ENCODE measurements at regions not wholly inside any gene's neighbourhood (a gene's known extent, or its start where the extent isn't known, plus 50 kb on each side); places are given as distances from the start of the nearest gene placed in this dataset.
"Not testable (repeated sequence)": the region's sequence is repeated elsewhere in the genome, so short reads cannot be mapped to it uniquely, and the experiment has no call there.

DNA sequence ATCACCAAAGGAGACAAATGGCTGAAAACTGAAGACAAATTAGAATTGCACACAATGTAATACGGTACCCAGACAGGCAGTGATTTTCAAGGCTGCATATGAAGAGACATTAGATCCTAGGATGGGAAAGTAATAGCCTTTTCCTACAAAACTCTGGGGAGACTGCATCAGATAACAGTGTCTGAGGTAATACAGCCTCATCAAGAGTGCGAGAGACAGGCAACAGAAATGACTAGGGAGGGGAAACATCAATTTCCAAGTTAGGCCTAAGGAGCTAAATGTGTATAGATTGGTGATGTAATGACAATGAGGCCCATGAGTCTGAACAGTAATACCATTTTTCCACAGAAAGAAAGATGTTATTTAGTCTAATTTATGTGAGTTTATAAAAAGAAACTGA, 200.3 kb downstream of the HTR1B start:
- FAIRE-seq = no peak
- dilution Hi-C loops (cut with MboI; ENCODE audit: extremely low pct_ligation_motif_present, low sequenced_read_pairs) = no loop called here

DNA sequence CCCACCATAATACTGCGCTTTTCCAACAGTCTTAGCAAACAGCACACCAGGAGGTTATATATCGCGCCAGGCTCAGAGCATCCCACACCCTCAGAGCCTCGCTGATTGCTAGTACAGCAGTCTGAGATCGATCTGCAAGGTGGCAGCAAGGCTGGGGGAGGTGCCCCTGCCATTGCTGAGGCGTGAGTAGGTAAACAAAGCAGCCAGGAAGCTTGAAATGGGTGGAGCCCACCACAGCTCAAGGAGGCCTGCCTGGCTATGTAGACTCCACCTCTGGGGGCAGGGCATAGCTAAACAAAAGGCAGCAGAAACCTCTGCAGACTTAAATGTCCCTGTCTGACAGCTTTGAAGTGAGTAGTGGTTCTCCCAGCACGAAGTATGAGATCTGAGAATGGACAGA, 211.5 kb downstream of the HTR1B start:
- DNase-seq (ENCODE audit: low read depth, low spot score); H3K79me2 ChIP-seq (ENCODE audit: control insufficient read depth, insufficient read depth, low read length); H3K4me3 ChIP-seq (ENCODE audit: control insufficient read depth in 2 of 3, extremely low read depth in 1 of 3, insufficient read depth in 2 of 3, low read depth in 1 of 3, low read length in 3 of 3); H3K9ac ChIP-seq (ENCODE audit: control insufficient read depth, extremely low read depth, insufficient read depth, low read length); H4K20me1 ChIP-seq (ENCODE audit: control insufficient read depth, extremely low read depth, insufficient read depth, low read length); H3K4me2 ChIP-seq (ENCODE audit: control insufficient read depth, extremely low read depth, insufficient read depth, low read depth, low read length); H3K4me1 ChIP-seq (ENCODE audit: control insufficient read depth, extremely low read depth, insufficient read depth, low read length); H2AFZ ChIP-seq (ENCODE audit: control insufficient read depth, low read length); FAIRE-seq; H3K27ac ChIP-seq (ENCODE audit: control insufficient read depth, insufficient read depth, low read length); dilution Hi-C loops (cut with MboI; ENCODE audit: extremely low pct_ligation_motif_present, low sequenced_read_pairs); H3K36me3 ChIP-seq (ENCODE audit: control insufficient read depth in 2 of 2, extremely low read depth in 1 of 2, insufficient read depth in 2 of 2, low read length in 2 of 2); H3K9me3 ChIP-seq (ENCODE audit: control insufficient read depth, low read depth, low read length); H3K9me1 ChIP-seq (ENCODE audit: control insufficient read depth, extremely low read depth, insufficient read depth, low read length); H3K27me3 ChIP-seq (ENCODE audit: control insufficient read depth, extremely low read depth, insufficient read depth, low read length): not testable (repeated sequence)

More for the DNA sequence above, 200.3 kb downstream of the HTR1B start:
- no peaks in the 10 kb centered on the region for H3K27me3 ChIP-seq (ENCODE audit: control insufficient read depth, extremely low read depth, insufficient read depth, low read length)
- no peaks in the 10 kb centered on the region for H3K36me3 ChIP-seq (ENCODE audit: control insufficient read depth in 2 of 2, extremely low read depth in 1 of 2, insufficient read depth in 2 of 2, low read length in 2 of 2)
- H3K9me1 ChIP-seq (ENCODE audit: control insufficient read depth, extremely low read depth, insufficient read depth, low read length) = no peaks in the 10 kb centered on the region
- peaks cover 3% of the 10 kb centered on the region for H3K4me1 ChIP-seq (ENCODE audit: control insufficient read depth, extremely low read depth, insufficient read depth, low read length)
- TF ChIP-seq CTCF (optimal IDR thresholded peaks at IDR 0.05 in 1 of 3, IDR thresholded peaks at IDR 0.05 in 1 of 3, conservative IDR thresholded peaks at IDR 0.05 in 1 of 3; ENCODE audit: extremely low read depth in 1 of 3, insufficient read depth in 2 of 3, low read length in 3 of 3) (no peak), EZH2 (IDR thresholded peaks at IDR 0.05; ENCODE audit: low read length) (no peak)
- H3K9ac ChIP-seq (ENCODE audit: control insufficient read depth, extremely low read depth, insufficient read depth, low read length) = no peak overlapping the region
- H3K4me3 ChIP-seq (ENCODE audit: control insufficient read depth in 2 of 3, extremely low read depth in 1 of 3, insufficient read depth in 2 of 3, low read depth in 1 of 3, low read length in 3 of 3) = no peak overlapping the region
- H3K4me2 ChIP-seq (ENCODE audit: control insufficient read depth, extremely low read depth, insufficient read depth, low read depth, low read length) = no peak overlapping the region
- DNase-seq (ENCODE audit: low read depth, low spot score) = no peak
- no peak overlapping the region for H3K27ac ChIP-seq (ENCODE audit: control insufficient read depth, insufficient read depth, low read length)
- H3K9me3 ChIP-seq (ENCODE audit: control insufficient read depth, low read depth, low read length) = no peaks in the 10 kb centered on the region
- no peaks in the 10 kb centered on the region for H4K20me1 ChIP-seq (ENCODE audit: control insufficient read depth, extremely low read depth, insufficient read depth, low read length)
- H3K79me2 ChIP-seq (ENCODE audit: control insufficient read depth, insufficient read depth, low read length) = no peaks in the 10 kb centered on the region
- no peak overlapping the region for H2AFZ ChIP-seq (ENCODE audit: control insufficient read depth, low read length)

- no peak for DNase-seq (ENCODE audit: low read depth, low spot score)
- H3K27ac ChIP-seq (ENCODE audit: control insufficient read depth, insufficient read depth, low read length) = no peak overlapping the region
Observed at GRCh38 chr6:77249560-77249959, 213.7 kb downstream of the HTR1B start.

More at GRCh38 chr6:77249560-77249959, 213.7 kb downstream of the HTR1B start:
- FAIRE-seq = no peak
- Histone ChIP-seq H3K9me3 (ENCODE audit: control insufficient read depth, low read depth, low read length) (no peaks in the 10 kb centered on the region), H3K27me3 (ENCODE audit: control insufficient read depth, extremely low read depth, insufficient read depth, low read length) (no peaks in the 10 kb centered on the region), H3K4me2 (ENCODE audit: control insufficient read depth, extremely low read depth, insufficient read depth, low read depth, low read length) (no peak overlapping the region), H4K20me1 (ENCODE audit: control insufficient read depth, extremely low read depth, insufficient read depth, low read length) (no peaks in the 10 kb centered on the region), H3K9me1 (ENCODE audit: control insufficient read depth, extremely low read depth, insufficient read depth, low read length) (no peaks in the 10 kb centered on the region), H2AFZ (ENCODE audit: control insufficient read depth, low read length) (no peak overlapping the region), H3K79me2 (ENCODE audit: control insufficient read depth, insufficient read depth, low read length) (no peaks in the 10 kb centered on the region), H3K4me1 (ENCODE audit: control insufficient read depth, extremely low read depth, insufficient read depth, low read length) (no peaks in the 10 kb centered on the region), H3K9ac (ENCODE audit: control insufficient read depth, extremely low read depth, insufficient read depth, low read length) (no peak overlapping the region), H3K36me3 (ENCODE audit: control insufficient read depth in 2 of 2, extremely low read depth in 1 of 2, insufficient read depth in 2 of 2, low read length in 2 of 2) (no peaks in the 10 kb centered on the region), H3K4me3 (ENCODE audit: control insufficient read depth in 2 of 3, extremely low read depth in 1 of 3, insufficient read depth in 2 of 3, low read depth in 1 of 3, low read length in 3 of 3) (no peak overlapping the region)
- no peak for TF ChIP-seq CTCF (optimal IDR thresholded peaks at IDR 0.05 in 1 of 3, IDR thresholded peaks at IDR 0.05 in 1 of 3, conservative IDR thresholded peaks at IDR 0.05 in 1 of 3; ENCODE audit: extremely low read depth in 1 of 3, insufficient read depth in 2 of 3, low read length in 3 of 3)
- TF ChIP-seq EZH2 (IDR thresholded peaks at IDR 0.05; ENCODE audit: low read length) = no peak
- dilution Hi-C loops (cut with MboI; ENCODE audit: extremely low pct_ligation_motif_present, low sequenced_read_pairs) = no loop called here

Measured in keratinocyte (primary cell).